ENCODE measurements at regions not wholly inside any gene's neighbourhood (a gene's known extent, or its start where the extent isn't known, plus 50 kb on each side); places are given as distances from the start of the nearest gene placed in this dataset.
"Not testable (repeated sequence)": the region's sequence is repeated elsewhere in the genome, so short reads cannot be mapped to it uniquely, and the experiment has no call there.

GRCh38 chr2:142415461-142415860 lies 284.6 kb upstream of the LRP1B start:
- Histone ChIP-seq H3K4me3 (ENCODE audit: insufficient read depth, low read length) (no peak overlapping the region), H3K4me2 (ENCODE audit: insufficient read depth, low read length) (no peak overlapping the region), H3K27me3 (ENCODE audit: insufficient read depth, low read length) (no peaks in the 10 kb centered on the region), H2AFZ (ENCODE audit: low read length) (no peak overlapping the region), H3K4me1 (ENCODE audit: insufficient read depth, low read length) (no peaks in the 10 kb centered on the region), H4K20me1 (ENCODE audit: insufficient read depth, low read length) (no peaks in the 10 kb centered on the region), H3K27ac (ENCODE audit: low read depth, low read length) (no peak overlapping the region), H3K79me2 (ENCODE audit: insufficient read depth, low read length) (no peaks in the 10 kb centered on the region), H3K36me3 (ENCODE audit: insufficient read depth, low read length) (no peaks in the 10 kb centered on the region), H3K9me3 (ENCODE audit: low read depth, low read length) (no peaks in the 10 kb centered on the region)
- no peak for DNase-seq (ENCODE audit: insufficient read length, low spot score, missing footprints)
- TF ChIP-seq CTCF (IDR thresholded peaks at IDR 0.05; ENCODE audit: extremely low read depth, low read depth, low read length) = no peak

- Histone ChIP-seq H3K4me2 (ENCODE audit: insufficient read depth, low read length) (no peak overlapping the region), H3K4me3 (ENCODE audit: insufficient read depth, low read length) (no peak overlapping the region), H3K27ac (ENCODE audit: low read depth, low read length) (no peak overlapping the region), H3K36me3 (ENCODE audit: insufficient read depth, low read length) (no peaks in the 10 kb centered on the region), H3K9me3 (ENCODE audit: low read depth, low read length) (no peaks in the 10 kb centered on the region), H4K20me1 (ENCODE audit: insufficient read depth, low read length) (no peaks in the 10 kb centered on the region), H3K27me3 (ENCODE audit: insufficient read depth, low read length) (no peaks in the 10 kb centered on the region), H2AFZ (ENCODE audit: low read length) (no peak overlapping the region), H3K4me1 (ENCODE audit: insufficient read depth, low read length) (no peaks in the 10 kb centered on the region), H3K79me2 (ENCODE audit: insufficient read depth, low read length) (no peaks in the 10 kb centered on the region)
- DNase-seq (ENCODE audit: insufficient read length, low spot score, missing footprints) = no peak
- TF ChIP-seq CTCF (IDR thresholded peaks at IDR 0.05; ENCODE audit: extremely low read depth, low read depth, low read length) = no peak
Measured at GRCh38 chr2:142398212-142398611, 267.4 kb upstream of the LRP1B start.

GRCh38 chr2:142395291-142395690 lies 264.5 kb upstream of the LRP1B start:
- DNase-seq (ENCODE audit: insufficient read length, low spot score, missing footprints) = no peak
- Histone ChIP-seq H3K27me3 (ENCODE audit: insufficient read depth, low read length) (no peaks in the 10 kb centered on the region), H3K9me3 (ENCODE audit: low read depth, low read length) (peaks cover 2% of the 10 kb centered on the region), H3K36me3 (ENCODE audit: insufficient read depth, low read length) (no peaks in the 10 kb centered on the region), H3K4me2 (ENCODE audit: insufficient read depth, low read length) (no peak overlapping the region), H3K79me2 (ENCODE audit: insufficient read depth, low read length) (no peaks in the 10 kb centered on the region), H3K4me3 (ENCODE audit: insufficient read depth, low read length) (no peak overlapping the region), H4K20me1 (ENCODE audit: insufficient read depth, low read length) (no peaks in the 10 kb centered on the region), H2AFZ (ENCODE audit: low read length) (no peak overlapping the region), H3K27ac (ENCODE audit: low read depth, low read length) (no peak overlapping the region), H3K4me1 (ENCODE audit: insufficient read depth, low read length) (no peaks in the 10 kb centered on the region)
- no peak for TF ChIP-seq CTCF (IDR thresholded peaks at IDR 0.05; ENCODE audit: extremely low read depth, low read depth, low read length)

GRCh38 chr2:142380372-142380771 lies 249.6 kb upstream of the LRP1B start:
- no peak for TF ChIP-seq CTCF (IDR thresholded peaks at IDR 0.05; ENCODE audit: extremely low read depth, low read depth, low read length)
- no peak for DNase-seq (ENCODE audit: insufficient read length, low spot score, missing footprints)
- Histone ChIP-seq H3K27me3 (ENCODE audit: insufficient read depth, low read length) (no peaks in the 10 kb centered on the region), H3K27ac (ENCODE audit: low read depth, low read length) (no peak overlapping the region), H2AFZ (ENCODE audit: low read length) (no peak overlapping the region), H4K20me1 (ENCODE audit: insufficient read depth, low read length) (no peaks in the 10 kb centered on the region), H3K36me3 (ENCODE audit: insufficient read depth, low read length) (no peaks in the 10 kb centered on the region), H3K9me3 (ENCODE audit: low read depth, low read length) (no peaks in the 10 kb centered on the region), H3K4me1 (ENCODE audit: insufficient read depth, low read length) (no peaks in the 10 kb centered on the region), H3K79me2 (ENCODE audit: insufficient read depth, low read length) (no peaks in the 10 kb centered on the region), H3K4me3 (ENCODE audit: insufficient read depth, low read length) (no peak overlapping the region), H3K4me2 (ENCODE audit: insufficient read depth, low read length) (no peak overlapping the region)

- not testable (repeated sequence) for H2AFZ ChIP-seq (ENCODE audit: low read length); H3K27ac ChIP-seq (ENCODE audit: low read depth, low read length); H3K4me3 ChIP-seq (ENCODE audit: insufficient read depth, low read length); H3K4me2 ChIP-seq (ENCODE audit: insufficient read depth, low read length); H3K4me1 ChIP-seq (ENCODE audit: insufficient read depth, low read length); H3K79me2 ChIP-seq (ENCODE audit: insufficient read depth, low read length); DNase-seq (ENCODE audit: insufficient read length, low spot score, missing footprints); H3K36me3 ChIP-seq (ENCODE audit: insufficient read depth, low read length); H3K27me3 ChIP-seq (ENCODE audit: insufficient read depth, low read length); H3K9me3 ChIP-seq (ENCODE audit: low read depth, low read length); H4K20me1 ChIP-seq (ENCODE audit: insufficient read depth, low read length)
Measured at GRCh38 chr2:142362069-142362468, 231.3 kb upstream of the LRP1B start.

Measured in osteoblast (primary cell).